ENCODE measurements at regions not wholly inside any gene's neighbourhood (a gene's known extent, or its start where the extent isn't known, plus 50 kb on each side); places are given as distances from the start of the nearest gene placed in this dataset.
"Not testable (repeated sequence)": the region's sequence is repeated elsewhere in the genome, so short reads cannot be mapped to it uniquely, and the experiment has no call there.

- Mint-ChIP-seq H3K27me3 (ENCODE audit: insufficient read depth, low read depth) (peaks cover 7% of the 10 kb centered on the region), H3K4me3 (no peak overlapping the region), H3K36me3 (no peaks in the 10 kb centered on the region), H3K4me1 (peaks cover 39% of the 10 kb centered on the region), H3K27ac (peak overlapping the region; percentile 67), H3K9me3 (no peaks in the 10 kb centered on the region)
- Histone ChIP-seq H2AFZ (replicated peaks) (no peak overlapping the region), H3K27ac (no peak overlapping the region), H3F3A (ENCODE audit: low read depth) (no peaks in the 10 kb centered on the region), H3K4me2 (no peak overlapping the region), H4K20me1 (ENCODE audit: low read depth) (no peaks in the 10 kb centered on the region), H3K9me3 (ENCODE audit: low read depth) (no peaks in the 10 kb centered on the region), H3K4me1 (no peaks in the 10 kb centered on the region), H3K9ac (no peak overlapping the region), H3K36me3 (no peaks in the 10 kb centered on the region), H3K79me2 (ENCODE audit: low read depth) (no peaks in the 10 kb centered on the region), H3K4me3 (no peak overlapping the region), H3K27me3 (no peaks in the 10 kb centered on the region)
- no peak for DNase-seq (ENCODE audit: low spot score)
- TF ChIP-seq EZH2 (IDR thresholded peaks at IDR 0.05) (no peak), EZH2phosphoT487 (IDR thresholded peaks at IDR 0.05) (no peak), CTCF (IDR thresholded peaks at IDR 0.05) (no peak)
Observed at GRCh38 chr22:23453277-23453676, 126.8 kb downstream of the IGLL1 start.

GRCh38 chr22:23452231-23453010 lies 127.7 kb downstream of the IGLL1 start:
- H3K4me2 ChIP-seq = no peak overlapping the region
- H3K36me3 Mint-ChIP-seq = no peaks in the 10 kb centered on the region
- DNase-seq (ENCODE audit: low spot score) = no peak
- peaks cover 31% of the 10 kb centered on the region for H3K4me1 Mint-ChIP-seq
- TF ChIP-seq EZH2 (IDR thresholded peaks at IDR 0.05) (no peak), EZH2phosphoT487 (IDR thresholded peaks at IDR 0.05) (no peak), CTCF (IDR thresholded peaks at IDR 0.05) (no peak)
- H3K27ac Mint-ChIP-seq = no peak overlapping the region
- peaks cover 9% of the 10 kb centered on the region for H3K27me3 Mint-ChIP-seq (ENCODE audit: insufficient read depth, low read depth)
- H3K79me2 ChIP-seq (ENCODE audit: low read depth) = no peaks in the 10 kb centered on the region
- no peaks in the 10 kb centered on the region for H4K20me1 ChIP-seq (ENCODE audit: low read depth)
- H3K9me3 Mint-ChIP-seq = no peaks in the 10 kb centered on the region
- no peak overlapping the region for H3K4me3 ChIP-seq
- no peaks in the 10 kb centered on the region for H3K9me3 ChIP-seq (ENCODE audit: low read depth)
- H2AFZ ChIP-seq (replicated peaks) = no peak overlapping the region
- no peak overlapping the region for H3K27ac ChIP-seq
- H3K9ac ChIP-seq = no peak overlapping the region
- no peak overlapping the region for H3K4me3 Mint-ChIP-seq
- no peaks in the 10 kb centered on the region for H3K4me1 ChIP-seq
- no peaks in the 10 kb centered on the region for H3K36me3 ChIP-seq
- no peaks in the 10 kb centered on the region for H3K27me3 ChIP-seq
- H3F3A ChIP-seq (ENCODE audit: low read depth) = no peaks in the 10 kb centered on the region

- not testable (repeated sequence) for H3K9me3 Mint-ChIP-seq; H3K36me3 Mint-ChIP-seq; H3K4me3 ChIP-seq; DNase-seq (ENCODE audit: low spot score); H4K20me1 ChIP-seq (ENCODE audit: low read depth); H3K36me3 ChIP-seq; H3K27ac ChIP-seq; H3K27me3 Mint-ChIP-seq (ENCODE audit: insufficient read depth, low read depth); H3K4me2 ChIP-seq; H2AFZ ChIP-seq (replicated peaks); H3K79me2 ChIP-seq (ENCODE audit: low read depth); H3K27me3 ChIP-seq; H3K9me3 ChIP-seq (ENCODE audit: low read depth); H3K9ac ChIP-seq; H3K4me1 ChIP-seq; H3F3A ChIP-seq (ENCODE audit: low read depth)
- peaks cover 26% of the 10 kb centered on the region for H3K4me1 Mint-ChIP-seq
- H3K27ac Mint-ChIP-seq = peak overlapping the region; percentile 81
- peak overlapping the region; percentile 50 for H3K4me3 Mint-ChIP-seq
Observed at GRCh38 chr22:23451452-23452230, 128.4 kb downstream of the IGLL1 start.

GRCh38 chr22:23450821-23451220 lies 129.3 kb downstream of the IGLL1 start:
- H3K4me1 Mint-ChIP-seq = peaks cover 20% of the 10 kb centered on the region
- not testable (repeated sequence) for H3K4me1 ChIP-seq; H3K27me3 Mint-ChIP-seq (ENCODE audit: insufficient read depth, low read depth); H2AFZ ChIP-seq (replicated peaks); H3K36me3 ChIP-seq; H3K27me3 ChIP-seq; H3K79me2 ChIP-seq (ENCODE audit: low read depth); H3F3A ChIP-seq (ENCODE audit: low read depth); H3K4me3 ChIP-seq; H3K4me2 ChIP-seq; H3K4me3 Mint-ChIP-seq; H4K20me1 ChIP-seq (ENCODE audit: low read depth); H3K9me3 Mint-ChIP-seq; H3K9ac ChIP-seq; DNase-seq (ENCODE audit: low spot score); H3K9me3 ChIP-seq (ENCODE audit: low read depth); H3K27ac ChIP-seq; H3K27ac Mint-ChIP-seq; H3K36me3 Mint-ChIP-seq

Data from neural progenitor cell (in vitro differentiated cells).